ENCODE measurements at regions not wholly inside any gene's neighbourhood (a gene's known extent, or its start where the extent isn't known, plus 50 kb on each side); places are given as distances from the start of the nearest gene placed in this dataset.

DNA sequence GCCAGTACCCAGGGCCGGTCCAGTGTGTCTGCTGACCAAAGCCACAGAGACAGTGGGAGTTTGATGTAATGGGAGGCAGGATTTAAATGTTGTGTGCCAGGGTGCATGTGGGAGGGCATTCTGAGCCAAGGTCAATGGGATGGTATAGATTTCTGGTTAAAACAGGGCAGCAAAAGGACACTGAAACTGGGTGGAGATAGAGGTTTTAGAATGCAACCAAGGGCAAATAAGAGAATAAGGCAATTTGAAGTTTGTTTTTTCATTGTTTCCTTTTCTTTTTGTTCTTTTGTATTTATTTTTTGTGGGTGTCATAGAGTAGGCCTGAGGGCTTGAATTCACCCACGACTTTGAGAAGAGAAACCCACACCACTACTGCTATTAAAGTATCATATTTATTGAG, 65.5 kb upstream of the CLINT1 start:
- DNase-seq: no peak

- no peak for DNase-seq
Observed at GRCh38 chr5:157923765-157924164, 64.8 kb upstream of the CLINT1 start.

DNA sequence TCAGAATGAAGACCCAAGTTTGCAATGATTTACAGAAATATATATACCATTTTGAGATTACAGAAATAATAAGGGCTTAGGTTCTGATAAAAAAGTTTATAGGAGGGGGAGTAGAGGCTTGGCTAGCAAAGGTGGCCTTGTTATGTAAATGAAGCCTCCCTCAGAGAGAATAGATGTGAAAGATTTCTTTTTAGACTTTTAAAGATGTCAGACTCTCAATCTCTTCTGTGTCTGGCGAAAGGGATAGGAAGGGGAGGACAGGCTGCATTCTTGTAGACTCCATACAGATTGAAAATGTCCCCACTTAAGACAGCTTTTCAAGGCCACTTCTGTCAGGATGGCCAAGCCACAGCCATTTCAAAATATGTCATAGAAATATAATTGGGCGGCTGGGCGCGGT, 63.1 kb upstream of the CLINT1 start:
- no peak for DNase-seq

GRCh38 chr5:157920828-157921170, 61.9 kb upstream of the CLINT1 start:
- no peak for DNase-seq

DNA sequence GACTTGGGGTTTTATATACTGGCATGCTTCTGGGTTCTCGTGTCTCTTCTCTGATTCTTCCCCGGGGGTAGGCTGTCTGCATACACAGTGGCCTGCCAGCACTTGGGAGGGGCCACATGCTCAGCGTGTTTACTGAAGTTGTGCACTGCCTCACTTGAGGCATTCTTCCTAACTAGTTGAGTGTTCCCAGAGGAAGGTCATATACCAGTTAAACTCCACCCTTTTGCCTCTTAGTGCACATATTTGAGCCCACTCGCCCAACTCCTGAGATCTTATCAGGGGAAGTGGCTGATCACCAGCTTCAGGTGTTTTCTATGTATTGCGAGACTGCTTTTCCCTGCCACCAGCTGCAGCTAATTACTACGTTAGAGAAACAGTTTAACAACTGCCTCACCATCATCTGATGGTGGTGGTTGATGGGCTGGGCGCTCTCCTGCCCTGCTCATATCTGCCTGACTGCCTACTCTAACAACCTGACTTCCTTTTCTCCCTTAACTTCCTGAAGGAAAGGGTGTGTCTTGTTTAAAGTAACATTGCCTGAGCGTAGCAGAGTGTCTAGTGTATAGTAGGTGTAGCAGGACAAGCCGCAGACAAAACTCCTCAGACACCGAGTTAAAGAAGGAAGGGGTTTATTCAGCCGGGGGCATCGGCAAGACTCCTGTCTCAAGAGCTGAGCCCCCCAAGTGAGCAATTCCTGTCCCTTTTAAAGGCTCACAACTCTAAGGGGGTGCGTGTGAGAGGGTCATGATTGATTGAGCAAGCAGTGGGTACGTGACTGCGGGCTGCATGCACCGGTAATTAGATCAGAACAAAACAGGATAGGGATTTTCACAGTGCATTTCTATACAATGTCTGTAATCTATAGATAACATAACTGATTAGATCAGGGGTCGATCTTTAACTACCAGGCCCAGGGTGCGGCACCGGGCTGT, 60.1 kb upstream of the CLINT1 start:
- no peak for DNase-seq

- peak; percentile 16 for DNase-seq
Observed at GRCh38 chr5:157917899-157918809, 59.2 kb upstream of the CLINT1 start.

- DNase-seq: no peak
Observed at GRCh38 chr5:157917491-157917890, 58.5 kb upstream of the CLINT1 start.

GRCh38 chr5:157915638-157916037, 56.7 kb upstream of the CLINT1 start:
- DNase-seq: no peak

GRCh38 chr5:157914151-157914788, 55.3 kb upstream of the CLINT1 start:
- no peak for DNase-seq

DNA sequence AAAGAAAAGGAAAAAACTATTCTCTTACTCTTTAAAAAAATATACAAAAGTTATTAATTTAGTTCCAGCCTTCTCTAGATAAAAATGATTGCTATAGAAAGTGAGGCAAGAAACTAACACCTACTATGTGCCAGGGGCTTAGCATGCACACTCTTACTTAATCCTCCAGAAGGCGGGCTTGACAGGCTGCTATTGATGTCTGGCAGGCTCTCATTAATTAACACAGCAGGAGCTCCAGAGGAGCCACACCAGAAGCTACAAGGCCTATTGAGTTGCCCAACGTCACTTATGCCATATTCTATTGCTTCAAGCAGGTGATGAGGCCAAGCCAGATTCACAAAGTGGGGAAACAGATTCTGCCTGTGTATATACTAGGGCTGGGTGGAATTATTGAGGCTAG, 54.6 kb upstream of the CLINT1 start:
- DNase-seq: no peak

DNA sequence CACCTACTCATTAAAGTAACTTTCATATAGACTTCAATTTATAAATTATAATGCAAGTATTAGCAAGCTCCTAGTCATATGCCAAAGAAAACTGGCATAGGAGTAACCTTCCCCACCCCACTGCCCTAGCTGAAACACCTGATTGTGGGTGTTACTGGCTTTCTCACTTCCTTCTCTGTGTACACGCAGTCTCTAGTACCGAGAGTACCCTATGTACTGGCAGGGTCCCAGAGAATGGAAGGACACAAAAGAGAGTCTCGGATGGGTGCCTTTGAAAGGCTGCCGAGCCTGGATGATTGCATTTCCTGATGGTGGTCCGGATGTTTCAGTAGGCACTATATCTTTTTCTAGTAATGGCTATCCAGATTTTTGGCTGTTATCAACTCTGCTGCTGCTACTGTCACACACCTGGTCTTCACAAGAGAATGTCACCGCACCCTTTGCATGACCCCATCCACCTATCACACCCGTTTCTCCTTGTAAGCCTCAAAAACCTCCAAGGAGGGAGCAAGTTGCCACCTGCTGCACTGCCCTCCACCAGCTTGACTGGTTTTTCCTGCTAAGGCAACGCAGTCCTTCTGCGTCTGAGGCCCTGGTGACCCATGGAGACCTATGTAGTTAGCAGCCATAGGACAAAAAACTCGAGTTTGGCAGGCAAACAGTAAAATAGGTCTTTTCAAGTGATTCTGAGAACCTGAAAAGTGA, 53.8 kb upstream of the CLINT1 start:
- DNase-seq: no peak

GRCh38 chr5:157911568-157911967, 52.6 kb upstream of the CLINT1 start:
- DNase-seq: no peak

Measured in amniotic stem cell (primary cell).